ENCODE measurements at regions not wholly inside any gene's neighbourhood (a gene's known extent, or its start where the extent isn't known, plus 50 kb on each side); places are given as distances from the start of the nearest gene placed in this dataset.

DNA sequence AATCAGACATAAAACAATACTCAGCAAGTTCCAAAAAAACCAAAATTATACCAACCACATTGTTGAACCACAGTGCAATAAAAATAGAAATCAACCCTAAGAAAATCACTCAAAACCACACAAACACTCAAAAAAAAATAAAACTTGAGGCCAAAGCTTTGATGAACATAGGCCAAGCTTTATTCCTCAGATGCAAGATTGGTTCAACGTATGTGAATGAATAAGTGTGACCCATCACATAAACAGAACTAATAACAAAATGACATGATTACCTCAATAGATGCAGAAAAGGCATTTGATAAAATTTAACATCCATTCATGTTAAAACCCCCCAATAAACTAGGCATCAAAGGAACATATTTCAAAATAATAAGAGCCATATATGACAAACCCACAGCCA lies 506.1 kb upstream of the FZD8 start:
- no peak for DNase-seq

DNA sequence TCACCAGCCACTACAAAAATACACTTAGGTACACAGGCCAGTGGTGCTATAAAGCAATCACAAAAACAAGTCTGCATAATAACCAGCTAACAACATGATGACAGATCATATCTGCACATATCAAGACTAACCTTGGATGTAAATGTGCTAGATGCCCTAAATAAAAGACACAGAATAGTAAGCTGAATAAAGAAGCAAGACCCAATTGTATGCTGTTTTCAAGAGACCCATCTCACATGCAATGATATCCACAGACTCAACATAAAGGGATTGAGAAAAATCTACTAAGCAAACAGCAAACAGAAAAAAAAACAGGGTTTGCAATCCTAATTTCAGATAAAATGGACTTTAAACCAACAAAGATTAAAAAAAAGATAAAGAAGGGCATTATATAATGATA lies 505.4 kb upstream of the FZD8 start:
- DNase-seq: no peak

DNA sequence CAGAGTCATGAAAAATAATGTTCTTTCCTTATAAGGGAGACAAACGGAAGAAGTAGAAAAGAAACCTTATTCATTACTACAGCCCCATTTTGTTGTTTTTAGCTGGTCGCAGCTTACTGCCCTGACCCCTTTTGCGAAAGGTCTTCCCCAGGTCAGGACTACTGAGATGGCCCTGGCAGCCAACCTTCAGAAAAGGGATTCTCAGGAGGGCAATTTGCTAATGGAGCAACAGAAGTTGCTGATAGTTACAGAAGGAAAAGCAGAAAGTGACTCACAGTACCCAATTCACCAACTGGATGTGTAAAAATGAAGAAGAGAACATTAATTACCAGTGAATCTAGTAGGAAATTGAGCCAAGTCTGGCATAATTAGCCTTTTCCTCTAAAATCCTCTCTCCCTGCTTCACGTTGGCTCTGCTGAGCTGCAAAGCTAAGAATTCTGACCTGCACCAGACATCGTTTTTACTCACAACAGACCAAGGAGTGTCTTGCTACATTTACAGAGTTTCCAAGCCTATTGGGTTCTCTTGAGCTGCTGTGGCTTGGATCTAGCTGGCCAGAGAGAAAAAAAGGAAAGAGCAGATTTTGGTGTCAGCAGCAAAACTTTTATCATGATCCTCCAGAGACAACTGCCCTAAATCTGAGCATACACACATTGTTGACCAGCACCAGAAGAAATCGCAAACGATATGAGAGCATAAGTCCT lies 499.9 kb upstream of the FZD8 start:
- no peak for DNase-seq

DNA sequence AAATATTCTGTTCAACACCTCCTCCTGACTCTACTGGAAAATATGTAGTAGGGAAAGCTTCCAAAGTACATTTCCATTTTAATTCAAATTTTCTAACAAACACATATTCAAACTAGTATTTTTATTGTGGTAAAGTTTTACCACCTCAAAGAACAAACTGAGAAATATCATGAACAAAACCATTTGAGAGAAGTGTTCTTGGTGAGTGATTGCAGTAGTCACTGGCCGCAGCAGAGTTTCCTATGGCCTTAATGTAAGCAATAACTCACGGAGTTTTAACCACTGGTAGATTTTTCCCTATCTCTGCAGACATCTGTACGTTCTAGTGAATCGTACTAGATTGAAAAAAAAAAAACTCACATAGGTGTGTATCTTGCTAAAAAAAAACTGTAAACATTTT lies 487.0 kb upstream of the FZD8 start:
- no peak for DNase-seq

DNA sequence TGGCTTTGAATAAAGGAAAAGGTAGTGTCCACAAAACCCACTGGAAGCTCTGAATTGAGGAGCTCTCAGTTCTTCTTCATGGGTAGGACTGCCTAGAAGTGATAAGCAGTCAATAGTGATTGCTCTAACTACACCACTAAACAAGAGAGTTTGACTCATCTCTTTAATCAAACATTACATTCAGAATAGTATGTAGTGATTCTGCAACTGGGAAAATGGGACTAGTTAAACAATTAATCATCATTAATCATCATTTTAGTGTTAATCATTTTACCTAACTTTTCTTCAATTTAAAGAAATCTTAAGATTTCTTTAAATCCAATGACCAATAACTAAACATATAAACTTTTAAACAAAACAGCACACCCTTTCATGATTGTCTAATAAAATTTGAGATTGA lies 484.0 kb upstream of the FZD8 start:
- DNase-seq: no peak

DNA sequence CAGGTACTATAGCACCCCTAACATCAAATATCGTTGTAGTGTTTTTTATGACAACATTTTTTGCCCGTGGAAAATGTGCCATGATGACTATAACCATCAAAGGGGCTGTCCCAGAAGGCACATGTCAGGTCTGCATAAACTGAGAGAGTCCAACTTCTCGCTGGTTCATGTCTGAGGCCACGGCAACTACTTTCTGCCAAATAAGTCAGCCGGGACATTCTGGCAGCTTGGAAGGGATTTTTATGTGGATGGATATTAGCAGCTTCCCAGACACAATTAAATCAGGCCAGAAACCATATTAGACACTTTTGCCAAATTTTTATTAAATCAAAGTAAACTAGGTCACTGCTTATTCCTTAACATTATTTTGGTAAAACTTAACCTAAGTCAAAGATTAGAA lies 477.4 kb upstream of the FZD8 start:
- no peak for DNase-seq

DNA sequence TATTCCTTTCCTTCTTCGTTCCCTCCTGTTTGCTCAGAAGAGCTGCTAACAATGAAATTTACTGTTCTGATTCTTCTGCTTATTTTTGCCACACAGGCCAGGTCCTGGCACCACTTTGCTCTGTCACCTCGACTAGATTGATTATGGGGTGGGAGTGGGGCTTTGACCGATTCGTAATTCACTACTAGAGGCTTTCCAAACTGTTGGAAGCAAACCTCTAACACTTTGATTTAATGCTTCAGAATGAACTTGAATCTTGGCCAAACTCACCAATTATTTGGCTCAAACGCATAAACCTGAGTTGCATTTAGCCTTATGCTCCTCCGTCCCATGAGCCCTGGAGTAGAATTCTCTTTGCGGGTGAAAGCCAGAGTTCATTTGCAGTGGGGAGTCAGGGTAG lies 476.2 kb upstream of the FZD8 start:
- DNase-seq: no peak

DNA sequence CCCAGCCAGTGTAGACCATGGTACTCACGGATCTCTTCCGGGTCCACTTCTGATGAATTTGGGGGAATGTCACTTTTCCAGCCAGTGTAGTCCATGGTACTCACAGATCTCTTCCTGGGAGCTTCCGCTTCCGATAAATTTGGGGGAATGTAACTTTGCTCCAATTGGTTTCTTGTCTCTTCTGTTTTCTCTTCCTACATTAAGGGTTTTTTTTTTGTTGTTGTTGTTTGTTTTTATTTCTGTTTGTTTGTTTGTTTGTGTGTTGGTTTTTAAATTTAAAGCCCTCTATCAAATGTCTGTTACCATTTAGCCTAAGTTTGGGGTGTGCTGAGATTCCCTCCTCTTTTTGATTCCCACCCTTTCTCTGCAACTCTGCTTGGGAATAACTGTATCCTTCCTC lies 475.8 kb upstream of the FZD8 start:
- DNase-seq: no peak

DNA sequence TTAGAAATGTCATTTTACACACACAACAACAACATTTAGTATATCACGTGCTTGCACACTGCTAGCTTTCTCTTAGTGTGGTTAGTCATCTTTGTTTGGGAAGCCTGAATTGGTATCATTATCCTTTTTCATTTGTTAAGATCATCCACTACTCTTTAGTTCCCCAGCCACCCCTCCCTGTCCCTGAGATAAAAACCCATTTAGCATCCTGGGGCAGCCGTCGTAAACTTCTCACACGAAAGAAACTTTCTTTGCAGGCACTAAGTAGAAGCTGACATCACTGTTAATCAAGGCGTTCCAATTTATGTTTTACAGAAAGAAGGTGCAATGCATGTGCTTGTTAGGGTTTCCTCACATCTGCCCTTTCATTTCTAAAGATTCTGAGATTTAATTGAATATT lies 475.1 kb upstream of the FZD8 start:
- DNase-seq: no peak

DNA sequence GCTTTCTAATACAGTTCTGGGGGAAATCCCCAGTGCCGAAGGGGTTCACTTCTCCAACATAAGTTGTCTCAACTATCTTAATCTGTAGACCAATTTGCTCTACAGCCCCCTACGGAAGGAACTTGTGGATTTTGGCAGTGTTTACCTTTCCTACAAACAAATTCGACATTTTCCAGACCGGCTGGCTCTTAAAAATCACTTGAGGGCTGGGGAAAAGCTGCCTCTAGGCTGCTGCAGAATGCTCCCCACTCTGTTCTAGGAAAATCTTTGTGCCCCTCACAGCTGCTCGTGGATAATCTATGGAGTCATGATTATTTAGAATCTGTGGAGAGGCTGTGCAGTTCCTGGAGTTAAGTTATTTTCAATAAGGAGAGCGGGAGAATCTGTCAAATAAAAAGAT lies 474.6 kb upstream of the FZD8 start:
- DNase-seq: no peak

DNA sequence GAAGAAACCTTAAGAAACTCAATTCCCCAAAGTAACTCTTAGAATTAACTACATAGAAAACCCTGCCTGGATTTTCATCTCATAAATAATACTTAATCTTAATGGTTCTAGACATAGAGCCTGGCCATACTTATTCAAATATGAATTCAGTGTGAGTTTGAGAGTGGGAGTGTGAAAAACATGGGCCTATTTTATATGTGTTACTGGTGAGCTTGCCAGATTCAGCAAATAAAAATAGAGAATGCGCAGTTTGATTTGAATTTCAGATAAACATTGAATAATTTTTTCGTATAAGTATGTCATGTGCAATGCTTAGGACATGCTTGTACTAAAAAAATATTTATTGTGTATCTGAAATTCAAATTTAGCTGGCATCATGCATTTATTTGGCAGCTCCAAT lies 473.9 kb upstream of the FZD8 start:
- no peak for DNase-seq

DNA sequence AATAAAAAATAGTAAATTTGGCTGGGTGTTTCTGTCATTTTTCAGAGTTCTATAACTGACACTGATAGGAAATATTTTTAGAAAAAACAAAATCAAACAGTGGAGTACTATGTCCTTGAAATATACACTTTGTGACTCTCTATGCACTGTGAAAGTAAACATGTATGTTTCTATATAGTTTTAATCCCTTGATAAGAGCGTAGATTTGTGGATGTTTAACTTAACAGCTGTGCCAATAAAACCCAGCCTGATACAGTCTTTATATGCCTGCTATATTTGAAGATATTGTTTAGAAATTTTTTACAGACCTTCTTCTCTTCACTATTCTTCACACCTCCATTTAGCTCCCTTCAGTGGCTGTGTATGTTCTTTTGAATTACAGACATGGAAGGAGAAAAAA lies 473.3 kb upstream of the FZD8 start:
- no peak for DNase-seq

DNA sequence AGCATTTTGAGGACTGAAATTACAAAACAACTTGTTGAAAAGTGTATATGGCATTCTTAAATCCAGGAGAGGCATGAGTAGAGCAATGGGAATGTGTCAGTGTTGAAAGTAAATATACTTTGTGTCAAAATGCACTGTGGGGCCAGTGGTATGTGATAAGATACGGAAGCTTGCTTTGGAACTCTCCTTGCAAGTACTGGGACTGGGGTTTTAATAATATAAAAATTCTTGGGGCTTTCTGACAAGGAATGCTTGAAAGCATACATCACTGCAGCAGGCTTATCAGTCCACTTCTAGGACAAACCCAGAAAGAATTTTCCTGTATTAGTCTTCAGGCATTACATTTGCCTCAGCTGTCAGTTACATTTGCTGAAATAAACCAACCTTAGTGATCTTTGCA lies 472.8 kb upstream of the FZD8 start:
- no peak for DNase-seq

DNA sequence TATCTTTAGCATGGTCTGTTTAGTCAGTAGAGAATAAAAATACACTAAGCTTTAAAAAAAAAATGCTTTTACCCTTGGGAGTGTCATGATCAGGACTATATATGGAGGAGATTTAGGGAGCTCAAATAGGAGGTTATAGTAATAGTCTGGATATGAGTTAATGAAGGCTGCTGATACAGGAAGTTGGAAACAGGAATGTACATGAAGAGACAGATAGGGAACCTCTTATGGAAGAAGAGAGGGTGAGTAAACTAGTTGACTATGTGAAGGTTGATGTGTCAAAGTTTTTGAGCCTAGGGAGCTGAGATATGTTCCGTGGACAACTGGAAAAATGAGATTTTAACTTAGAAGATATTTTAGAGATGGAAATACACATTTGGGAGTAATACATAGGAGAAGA lies 472.0 kb upstream of the FZD8 start:
- DNase-seq: no peak

DNA sequence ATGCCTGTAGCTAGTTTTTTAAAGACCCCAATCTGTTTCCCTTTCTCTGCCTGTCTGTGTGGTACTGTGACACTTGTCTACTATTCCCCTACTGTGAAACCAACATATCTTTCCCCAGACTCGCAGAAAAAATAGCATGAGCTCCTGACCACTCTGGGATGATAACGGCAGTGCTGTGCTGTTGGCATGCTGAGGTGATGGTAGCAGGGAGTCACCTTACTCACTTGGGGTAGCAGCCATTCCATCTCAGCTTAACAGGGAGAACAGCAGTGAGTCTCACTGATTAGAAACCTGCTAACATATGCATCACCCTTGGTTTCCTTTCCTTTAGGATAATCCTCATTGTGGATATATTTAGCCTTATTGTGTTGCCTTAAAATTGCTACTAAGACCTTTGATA lies 469.6 kb upstream of the FZD8 start:
- no peak for DNase-seq

DNA sequence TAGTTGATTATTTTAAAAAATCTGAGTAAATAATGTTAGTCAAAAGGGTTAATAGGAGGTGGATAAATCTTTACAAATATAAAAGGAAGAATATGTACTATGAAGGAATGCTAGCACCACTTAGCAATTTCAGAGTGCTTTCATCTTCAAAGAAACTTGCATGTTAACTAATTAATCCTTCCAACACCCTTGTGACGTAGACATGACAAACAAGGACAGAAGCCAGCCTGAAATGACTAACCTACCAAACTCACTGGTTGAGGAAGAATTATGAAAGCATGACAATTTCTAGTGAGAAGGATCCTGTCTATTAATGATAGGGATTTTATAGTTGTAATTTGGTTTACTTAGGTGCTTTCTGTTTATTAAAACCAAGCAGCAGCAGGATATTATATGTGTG lies 468.0 kb upstream of the FZD8 start:
- DNase-seq: no peak

DNA sequence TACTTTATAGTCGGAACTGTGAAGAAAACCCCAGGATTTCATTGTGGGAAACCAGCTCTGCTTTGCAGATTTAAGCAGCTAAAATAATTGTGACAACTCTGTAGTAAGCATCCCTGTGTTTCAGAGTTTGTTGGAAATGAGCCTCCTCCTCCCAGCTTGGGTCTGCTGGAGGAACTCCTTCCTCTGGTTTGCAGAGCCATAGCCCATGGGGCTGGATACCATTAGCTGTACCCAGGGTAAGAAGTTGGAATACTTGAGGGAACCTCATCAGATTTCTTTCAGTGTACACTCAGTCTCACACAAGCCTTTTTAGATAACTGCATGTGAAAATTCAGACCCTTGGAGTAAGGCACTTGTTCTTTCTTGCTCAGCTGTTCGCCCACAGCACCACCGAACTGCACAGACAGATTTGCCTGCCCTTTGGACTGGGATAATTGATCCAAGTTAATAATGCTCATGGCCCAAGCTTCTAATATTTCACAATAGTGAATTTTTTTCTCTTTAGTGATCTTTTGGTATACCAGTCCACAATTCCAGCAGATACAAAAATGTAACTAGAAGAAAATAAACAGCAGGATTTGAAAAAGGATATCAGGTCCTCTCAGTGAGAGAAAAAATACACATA lies 467.4 kb upstream of the FZD8 start:
- no peak for DNase-seq

DNA sequence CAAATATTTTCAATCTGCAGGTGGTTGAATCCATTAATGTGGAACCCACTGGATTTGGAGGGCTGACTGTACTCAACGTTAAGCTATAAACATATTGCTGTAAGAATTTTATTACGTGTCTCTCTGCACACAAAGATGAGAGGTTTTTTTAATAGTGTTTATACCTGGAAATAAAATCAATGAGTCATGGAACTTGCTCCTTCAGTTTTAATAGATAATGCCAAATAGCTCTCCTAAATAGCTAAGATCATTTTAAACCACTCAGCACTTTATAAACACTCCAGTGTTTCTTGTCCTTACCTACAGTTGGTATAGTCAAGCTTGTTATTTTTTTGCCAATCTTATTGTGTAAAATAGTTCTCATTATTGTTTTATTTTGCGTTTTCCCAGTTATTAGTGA lies 455.6 kb upstream of the FZD8 start:
- no peak for DNase-seq

DNA sequence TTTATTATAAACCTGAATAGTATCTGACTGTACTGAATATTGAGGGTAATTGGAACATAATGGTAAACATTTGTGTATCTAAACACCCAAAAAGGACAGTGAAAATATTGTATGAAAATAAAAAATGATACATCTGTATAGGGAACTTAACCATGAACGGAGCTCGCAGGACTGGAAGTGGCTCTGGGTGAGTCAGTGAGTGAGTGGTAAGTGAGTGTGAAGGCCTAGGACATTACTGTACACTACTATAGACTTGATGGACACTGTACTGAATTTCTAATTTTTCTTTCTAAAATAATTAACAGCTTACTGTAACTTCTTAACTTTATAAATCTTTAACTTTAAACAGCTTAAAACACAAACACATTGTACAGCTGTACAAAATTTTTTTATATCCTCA lies 454.5 kb upstream of the FZD8 start:
- no peak for DNase-seq

DNA sequence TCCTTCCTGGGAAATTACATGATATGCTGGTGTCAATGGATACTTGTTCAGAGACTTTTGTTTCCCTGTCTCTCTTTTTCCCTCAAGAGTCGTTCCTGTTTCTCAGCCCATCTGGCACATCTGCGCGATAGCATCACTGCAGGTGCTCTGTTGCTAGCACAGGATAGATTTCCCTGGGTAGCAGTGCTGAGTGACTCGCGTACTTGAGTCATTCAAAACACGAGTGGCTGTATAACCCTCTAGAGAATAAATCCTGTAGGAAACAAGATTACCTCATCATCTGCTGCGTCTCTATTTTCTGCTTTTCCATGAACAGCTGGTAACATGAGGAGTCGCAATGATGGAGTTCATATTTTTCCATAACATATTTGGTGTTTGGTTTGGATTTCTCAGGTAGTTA lies 452.0 kb upstream of the FZD8 start:
- no peak for DNase-seq

DNA sequence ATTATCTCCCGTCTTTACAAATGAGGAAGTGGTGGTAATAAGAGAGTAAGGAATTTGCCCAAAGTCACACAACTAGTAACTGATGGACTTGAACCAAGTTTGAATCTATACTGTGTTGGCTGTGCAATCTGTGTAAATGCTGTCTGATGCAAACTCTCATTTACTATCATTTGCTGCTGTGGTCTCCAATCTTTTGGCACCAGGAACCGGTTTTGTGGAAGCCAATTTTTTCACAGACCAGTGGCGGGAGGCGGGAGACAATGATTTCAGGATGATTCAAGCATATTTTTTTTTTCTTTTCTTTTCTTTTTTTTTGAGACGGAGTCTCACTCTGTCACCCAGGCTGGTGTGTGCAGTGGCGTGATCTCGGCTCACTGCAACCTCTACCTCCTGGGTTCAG lies 450.0 kb upstream of the FZD8 start:
- DNase-seq: no peak

DNA sequence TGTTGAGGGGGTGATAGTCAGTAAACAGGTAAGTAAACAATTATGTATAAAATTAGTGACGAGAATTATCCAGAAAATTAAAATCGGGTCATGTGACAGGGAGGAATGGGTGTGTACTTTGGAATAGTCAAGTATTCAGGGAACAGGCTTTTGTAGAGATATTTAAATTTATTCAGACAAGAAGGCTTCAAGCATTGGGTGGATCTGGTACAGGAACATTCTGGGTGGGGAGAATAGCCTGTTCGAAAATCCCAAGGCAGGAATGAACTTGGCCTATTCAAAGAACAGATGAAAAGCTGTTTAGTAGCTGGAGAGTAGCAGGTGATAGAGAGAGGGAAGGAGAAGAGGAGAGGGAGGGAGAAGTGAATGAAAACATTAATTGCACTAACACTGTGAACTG lies 448.9 kb upstream of the FZD8 start:
- no peak for DNase-seq

DNA sequence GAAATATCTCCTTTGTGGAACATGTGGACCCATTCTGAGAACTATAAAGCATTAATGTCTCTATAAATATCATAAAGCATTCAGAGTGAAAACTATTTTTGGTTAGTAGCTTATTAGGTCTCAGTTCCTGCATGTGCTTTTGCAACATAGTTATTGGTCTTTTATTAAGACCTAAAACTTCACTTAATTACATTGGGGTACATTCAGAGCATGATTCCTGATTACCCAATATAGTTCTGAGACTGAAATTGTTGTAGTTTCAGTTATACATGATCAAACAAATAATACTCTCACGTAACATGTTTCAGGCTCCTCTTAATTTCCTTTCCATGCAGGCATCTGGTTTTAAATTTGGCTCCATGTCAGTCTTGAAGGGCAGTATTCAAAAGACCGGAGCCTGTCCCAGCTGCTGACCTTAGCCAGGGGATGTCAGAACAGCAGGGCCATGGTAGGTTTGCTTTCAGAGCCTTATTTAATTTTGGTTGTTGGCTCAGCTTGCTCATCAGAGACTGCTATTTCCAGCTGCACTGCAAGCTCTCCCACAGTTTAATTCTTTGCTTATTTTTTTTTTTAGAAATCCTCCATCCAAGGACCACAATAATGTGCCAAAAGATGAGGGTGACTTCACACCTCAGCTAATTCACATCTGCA lies 447.8 kb upstream of the FZD8 start:
- DNase-seq: no peak
